ENCODE measurements at regions not wholly inside any gene's neighbourhood (a gene's known extent, or its start where the extent isn't known, plus 50 kb on each side); places are given as distances from the start of the nearest gene placed in this dataset.

- TF ChIP-seq CTCF (IDR thresholded peaks at IDR 0.05) (no peak), POLR2AphosphoS5 (IDR thresholded peaks at IDR 0.05) (no peak), EP300 (IDR thresholded peaks at IDR 0.05; ENCODE audit: low read depth) (no peak), POLR2A (IDR thresholded peaks at IDR 0.05) (no peak)
These were observed 267.2 kb downstream of the RHOU start for GRCh38 chr1:229002451-229002960.
